ENCODE measurements at regions not wholly inside any gene's neighbourhood (a gene's known extent, or its start where the extent isn't known, plus 50 kb on each side); places are given as distances from the start of the nearest gene placed in this dataset.

- CTCF ChIA-PET, result interaction anchor here (1.0 to 2.1 kb wide), 2 partner anchors 13 to 19 kb away, joined by 3 to 5 read pairs; no protein-coding TSS in a partner anchor
- Mint-ChIP-seq H3K4me1 (no peaks in the 10 kb centered on the region), H3K36me3 (ENCODE audit: low read depth) (peaks cover 32% of the 10 kb centered on the region), H3K4me3 (no peak overlapping the region), H3K9me3 (no peaks in the 10 kb centered on the region), H3K27me3 (no peaks in the 10 kb centered on the region), H3K27ac (no peak overlapping the region)
- intact Hi-C loops (cut with micrococcal nuclease), result no loop called here
- TF ChIP-seq CTCF (IDR thresholded peaks at IDR 0.05), result no peak
- ATAC-seq (ENCODE audit: low read depth) (no peak), DNase-seq (no peak)
- POLR2A ChIA-PET, result no interaction called here
Observed at GRCh38 chr18:23397907-23398306, 55.2 kb upstream of the RIOK3 start.

- no peak overlapping the region for H3K4me3 Mint-ChIP-seq
- no peak for ATAC-seq (ENCODE audit: low read depth)
- ChIA-PET POLR2A (no interaction called here), CTCF (interaction anchor here (1.0 to 2.1 kb wide), 2 partner anchors 13 to 19 kb away, joined by 3 to 5 read pairs; no protein-coding TSS in a partner anchor)
- H3K27ac Mint-ChIP-seq, result no peak overlapping the region
- no peak for DNase-seq
- H3K4me1 Mint-ChIP-seq, result no peaks in the 10 kb centered on the region
- peaks cover 34% of the 10 kb centered on the region for H3K36me3 Mint-ChIP-seq (ENCODE audit: low read depth)
- H3K27me3 Mint-ChIP-seq, result no peaks in the 10 kb centered on the region
- no peak for TF ChIP-seq CTCF (IDR thresholded peaks at IDR 0.05)
- intact Hi-C loops (cut with micrococcal nuclease), result no loop called here
- no peaks in the 10 kb centered on the region for H3K9me3 Mint-ChIP-seq
Observed at GRCh38 chr18:23398401-23398800, 54.7 kb upstream of the RIOK3 start.

- no peak for TF ChIP-seq CTCF (IDR thresholded peaks at IDR 0.05)
- Mint-ChIP-seq H3K36me3 (ENCODE audit: low read depth) (peaks cover 38% of the 10 kb centered on the region), H3K27me3 (no peaks in the 10 kb centered on the region), H3K9me3 (no peaks in the 10 kb centered on the region), H3K27ac (no peak overlapping the region), H3K4me1 (no peaks in the 10 kb centered on the region), H3K4me3 (no peak overlapping the region)
- intact Hi-C loops (cut with micrococcal nuclease), result no loop called here
- ATAC-seq (ENCODE audit: low read depth) (no peak), DNase-seq (no peak)
- ChIA-PET POLR2A (no interaction called here), CTCF (interaction anchor here (1.0 to 2.1 kb wide), 2 partner anchors 12 to 20 kb away, joined by 3 to 5 read pairs; no protein-coding TSS in a partner anchor)
Observed at GRCh38 chr18:23399067-23399466, 54.0 kb upstream of the RIOK3 start.

- Mint-ChIP-seq H3K4me3 (no peak overlapping the region), H3K27me3 (no peaks in the 10 kb centered on the region), H3K4me1 (no peaks in the 10 kb centered on the region), H3K36me3 (ENCODE audit: low read depth) (peaks cover 28% of the 10 kb centered on the region), H3K9me3 (no peaks in the 10 kb centered on the region), H3K27ac (no peak overlapping the region)
- ATAC-seq (ENCODE audit: low read depth), result no peak
- TF ChIP-seq CTCF (IDR thresholded peaks at IDR 0.05), result no peak
- ChIA-PET CTCF (interaction anchor here (1.1 kb wide), 1 partner anchor 11 kb away, joined by 3 read pairs; no protein-coding TSS in a partner anchor), POLR2A (interaction anchor here (0.7 kb wide), 1 partner anchor 17 kb away, joined by 3 read pairs; no protein-coding TSS in a partner anchor)
- no peak for DNase-seq
- intact Hi-C loops (cut with micrococcal nuclease), result no loop called here
Observed at GRCh38 chr18:23400918-23401317, 52.2 kb upstream of the RIOK3 start.

- Mint-ChIP-seq H3K4me1 (no peaks in the 10 kb centered on the region), H3K27ac (no peak overlapping the region), H3K36me3 (ENCODE audit: low read depth) (peaks cover 25% of the 10 kb centered on the region), H3K9me3 (no peaks in the 10 kb centered on the region), H3K27me3 (no peaks in the 10 kb centered on the region), H3K4me3 (no peak overlapping the region)
- CTCF ChIA-PET, result interaction anchor here (1.1 kb wide), 1 partner anchor 10 kb away, joined by 3 read pairs; no protein-coding TSS in a partner anchor
- ATAC-seq (ENCODE audit: low read depth), result no peak
- intact Hi-C loops (cut with micrococcal nuclease), result no loop called here
- no peak for DNase-seq
- POLR2A ChIA-PET, result interaction anchor here (0.6 to 0.7 kb wide), 2 partner anchors 18 to 142 kb away, joined by 3 to 6 read pairs; no protein-coding TSS in a partner anchor
- no peak for TF ChIP-seq CTCF (IDR thresholded peaks at IDR 0.05)
Observed at GRCh38 chr18:23401400-23402347, 51.4 kb upstream of the RIOK3 start.

All from activated B cell treated with CpG ODN at 0.5 μM for 24 hours (primary cell).